Calu3 (cell line): ENCODE measurements at regions not wholly inside any gene's neighbourhood (a gene's known extent, or its start where the extent isn't known, plus 50 kb on each side); places are given as distances from the start of the nearest gene placed in this dataset.

Experiments used
- BruUV-seq: library from RNA; stranded (reverse); fragments of 400-500 nt; replicated peaks from 2 replicates; lab custom pipeline; 2021; lab: Mats Ljungman, UMichigan
- CTCF ChIA-PET: fragments of 300-600 bp; sonication (Branson Sonifier 250); formaldehyde crosslinking; loops from one replicate; lab custom pipeline; 2022; ENCODE audit warnings: antibody characterized with exemption; lab: Charles Lee
- DNase-seq: peaks from one replicate; pipeline ENCODE4 v3.0.0; 2022
- H3K27ac Mint-ChIP-seq: one replicate; pipeline ENCODE4 v1.8.0; 2022; ENCODE audit warnings: mixed read lengths; ENCODE audit not compliant: unreplicated experiment
- H3K27me3 Mint-ChIP-seq: one replicate; pipeline ENCODE4 v1.8.0; 2022; ENCODE audit warnings: mixed read lengths; ENCODE audit not compliant: unreplicated experiment
- H3K36me3 Mint-ChIP-seq: one replicate; pipeline ENCODE4 v1.8.0; 2022; ENCODE audit warnings: mild to moderate bottlenecking, moderate library complexity, mixed read lengths; ENCODE audit not compliant: insufficient read depth, unreplicated experiment
- H3K4me1 Mint-ChIP-seq: one replicate; pipeline ENCODE4 v1.8.0; 2022; ENCODE audit warnings: mild to moderate bottlenecking, low read depth, mixed read lengths; ENCODE audit not compliant: unreplicated experiment
- H3K4me3 Mint-ChIP-seq: one replicate; pipeline ENCODE4 v1.8.0; 2022; ENCODE audit warnings: mild to moderate bottlenecking, low read depth, moderate library complexity, mixed read lengths; ENCODE audit not compliant: unreplicated experiment
- H3K9me3 Mint-ChIP-seq: one replicate; pipeline ENCODE4 v1.8.0; 2022; ENCODE audit warnings: low read depth, mixed read lengths; ENCODE audit not compliant: unreplicated experiment
- CTCF ChIP-seq: fragments of 200-600 bp; IDR thresholded peaks from one replicate; pipeline ENCODE4 v1.8.0; 2022; ENCODE audit warnings: antibody characterized with exemption; ENCODE audit not compliant: unreplicated experiment
- intact Hi-C: fragments of 100-400 bp; cut with micrococcal nuclease; formaldehyde crosslinking; loops from one replicate; pipeline ENCODE4 v1.10.0; 2022; ENCODE audit not compliant: unreplicated experiment

GRCh38 chr1:75984781-75985180 lies 52.6 kb upstream of the ASB17 start:
- no TSS peak for BruUV-seq
- H3K27me3 Mint-ChIP-seq, result no peaks in the 10 kb centered on the region
- H3K27ac Mint-ChIP-seq, result no peak overlapping the region
- no peaks in the 10 kb centered on the region for H3K4me1 Mint-ChIP-seq
- no peak for TF ChIP-seq CTCF
- H3K4me3 Mint-ChIP-seq, result no peak overlapping the region
- H3K36me3 Mint-ChIP-seq, result no peaks in the 10 kb centered on the region
- peaks cover 5% of the 10 kb centered on the region for H3K9me3 Mint-ChIP-seq
- DNase-seq, result no peak
- intact Hi-C loops, result no loop called here
- CTCF ChIA-PET, result no interaction called here

- no peak overlapping the region for H3K4me3 Mint-ChIP-seq
- peaks cover 5% of the 10 kb centered on the region for H3K9me3 Mint-ChIP-seq
- no peak for DNase-seq
- H3K36me3 Mint-ChIP-seq, result no peaks in the 10 kb centered on the region
- H3K27me3 Mint-ChIP-seq, result no peaks in the 10 kb centered on the region
- TF ChIP-seq CTCF, result no peak
- CTCF ChIA-PET, result no interaction called here
- no peaks in the 10 kb centered on the region for H3K4me1 Mint-ChIP-seq
- H3K27ac Mint-ChIP-seq, result no peak overlapping the region
- no TSS peak for BruUV-seq
- intact Hi-C loops, result no loop called here
Observed at GRCh38 chr1:75985827-75986226, 53.6 kb upstream of the ASB17 start.

GRCh38 chr1:75986478-75986877 lies 54.3 kb upstream of the ASB17 start:
- no peak overlapping the region for H3K27ac Mint-ChIP-seq
- no peaks in the 10 kb centered on the region for H3K4me1 Mint-ChIP-seq
- peaks cover 5% of the 10 kb centered on the region for H3K9me3 Mint-ChIP-seq
- CTCF ChIA-PET, result no interaction called here
- H3K36me3 Mint-ChIP-seq, result no peaks in the 10 kb centered on the region
- DNase-seq, result no peak
- no peaks in the 10 kb centered on the region for H3K27me3 Mint-ChIP-seq
- no peak overlapping the region for H3K4me3 Mint-ChIP-seq
- no TSS peak for BruUV-seq
- intact Hi-C loops, result no loop called here
- TF ChIP-seq CTCF, result no peak

- Mint-ChIP-seq H3K36me3 (no peaks in the 10 kb centered on the region), H3K9me3 (peaks cover 4% of the 10 kb centered on the region), H3K4me3 (no peak overlapping the region), H3K27ac (no peak overlapping the region), H3K4me1 (no peaks in the 10 kb centered on the region), H3K27me3 (peaks cover 8% of the 10 kb centered on the region)
- no peak for DNase-seq
- BruUV-seq, result no TSS peak
- no peak for TF ChIP-seq CTCF
- CTCF ChIA-PET, result no interaction called here
- intact Hi-C loops, result no loop called here
Observed at GRCh38 chr1:75989121-75989520, 56.9 kb upstream of the ASB17 start.
